ENCODE measurements at regions not wholly inside any gene's neighbourhood (a gene's known extent, or its start where the extent isn't known, plus 50 kb on each side); places are given as distances from the start of the nearest gene placed in this dataset.

- Histone ChIP-seq H3K4me3 (ENCODE audit: low read depth, low read length) (no peak overlapping the region), H3K27ac (ENCODE audit: insufficient read depth, low read length, poor library complexity, severe bottlenecking) (no peak overlapping the region), H3K9me3 (ENCODE audit: control insufficient read depth in 2 of 2, low read length in 2 of 2) (no peaks in the 10 kb centered on the region), H3K36me3 (ENCODE audit: control insufficient read depth, insufficient read depth, low read length) (no peaks in the 10 kb centered on the region), H3K27me3 (ENCODE audit: control insufficient read depth, insufficient read depth, low read length) (no peaks in the 10 kb centered on the region), H3K4me1 (ENCODE audit: control insufficient read depth, insufficient read depth, low read length, poor library complexity, severe bottlenecking) (no peaks in the 10 kb centered on the region)
- H3K27ac Mint-ChIP-seq = no peak overlapping the region
- H3K27me3 Mint-ChIP-seq = no peaks in the 10 kb centered on the region
- DNase-seq (no peak), ATAC-seq (ENCODE audit: low read depth in 2 of 2) (no peak)
- peaks cover 0 to 12% (median 3%) of the 10 kb centered on the region in 7 donors for H3K9me3 Mint-ChIP-seq
- H3K4me1 Mint-ChIP-seq = no peaks in the 10 kb centered on the region
- no peaks in the 10 kb centered on the region for H3K36me3 Mint-ChIP-seq
- H3K4me3 Mint-ChIP-seq = no peak overlapping the region
Observed at GRCh38 chr4:180792541-180792940, 1450.7 kb upstream of the TENM3 start.

GRCh38 chr4:180794333-180794732 is 1448.9 kb upstream of the TENM3 start:
- ATAC-seq (ENCODE audit: low read depth in 2 of 2) (no peak), DNase-seq (no peak)
- Mint-ChIP-seq H3K27me3 (no peaks in the 10 kb centered on the region), H3K27ac (no peak overlapping the region), H3K4me1 (no peaks in the 10 kb centered on the region), H3K36me3 (no peaks in the 10 kb centered on the region), H3K4me3 (no peak overlapping the region), H3K9me3 (peaks cover 0 to 7% (median 2%) of the 10 kb centered on the region in 7 donors)
- no peaks in the 10 kb centered on the region for H3K27me3 ChIP-seq (ENCODE audit: control insufficient read depth, insufficient read depth, low read length)
- H3K36me3 ChIP-seq (ENCODE audit: control insufficient read depth, insufficient read depth, low read length) = no peaks in the 10 kb centered on the region
- no peaks in the 10 kb centered on the region for H3K9me3 ChIP-seq (ENCODE audit: control insufficient read depth in 2 of 2, low read length in 2 of 2)
- H3K4me3 ChIP-seq (ENCODE audit: low read depth, low read length) = no peak overlapping the region
- H3K27ac ChIP-seq (ENCODE audit: insufficient read depth, low read length, poor library complexity, severe bottlenecking) = no peak overlapping the region
- no peaks in the 10 kb centered on the region for H3K4me1 ChIP-seq (ENCODE audit: control insufficient read depth, insufficient read depth, low read length, poor library complexity, severe bottlenecking)

- ATAC-seq (ENCODE audit: low read depth in 2 of 2) (no peak), DNase-seq (no peak)
- Mint-ChIP-seq H3K27ac (no peak overlapping the region), H3K4me1 (no peaks in the 10 kb centered on the region), H3K9me3 (peaks cover 0 to 19% (median 3%) of the 10 kb centered on the region in 7 donors), H3K36me3 (no peaks in the 10 kb centered on the region), H3K27me3 (no peaks in the 10 kb centered on the region), H3K4me3 (no peak overlapping the region)
- Histone ChIP-seq H3K27ac (ENCODE audit: insufficient read depth, low read length, poor library complexity, severe bottlenecking) (no peak overlapping the region), H3K4me3 (ENCODE audit: low read depth, low read length) (no peak overlapping the region), H3K27me3 (ENCODE audit: control insufficient read depth, insufficient read depth, low read length) (no peaks in the 10 kb centered on the region), H3K4me1 (ENCODE audit: control insufficient read depth, insufficient read depth, low read length, poor library complexity, severe bottlenecking) (no peaks in the 10 kb centered on the region), H3K9me3 (ENCODE audit: control insufficient read depth in 2 of 2, low read length in 2 of 2) (no peaks in the 10 kb centered on the region), H3K36me3 (ENCODE audit: control insufficient read depth, insufficient read depth, low read length) (no peaks in the 10 kb centered on the region)
Observed at GRCh38 chr4:180798036-180798577, 1445.1 kb upstream of the TENM3 start.

- DNase-seq = no peak
- H3K4me1 ChIP-seq (ENCODE audit: control insufficient read depth, insufficient read depth, low read length, poor library complexity, severe bottlenecking) = no peaks in the 10 kb centered on the region
- H3K9me3 Mint-ChIP-seq = peaks cover 0 to 19% (median 4%) of the 10 kb centered on the region in 7 donors
- H3K36me3 ChIP-seq (ENCODE audit: control insufficient read depth, insufficient read depth, low read length) = no peaks in the 10 kb centered on the region
- no peak overlapping the region for H3K4me3 ChIP-seq (ENCODE audit: low read depth, low read length)
- H3K27ac ChIP-seq (ENCODE audit: insufficient read depth, low read length, poor library complexity, severe bottlenecking) = no peak overlapping the region
- no peaks in the 10 kb centered on the region for H3K9me3 ChIP-seq (ENCODE audit: control insufficient read depth in 2 of 2, low read length in 2 of 2)
- no peak overlapping the region for H3K4me3 Mint-ChIP-seq
- ATAC-seq (ENCODE audit: low read depth in 2 of 2) = no peak
- no peaks in the 10 kb centered on the region for H3K36me3 Mint-ChIP-seq
- H3K27ac Mint-ChIP-seq = no peak overlapping the region
- H3K27me3 Mint-ChIP-seq = no peaks in the 10 kb centered on the region
- H3K27me3 ChIP-seq (ENCODE audit: control insufficient read depth, insufficient read depth, low read length) = no peaks in the 10 kb centered on the region
- no peaks in the 10 kb centered on the region for H3K4me1 Mint-ChIP-seq
Observed at GRCh38 chr4:180799798-180800197, 1443.4 kb upstream of the TENM3 start.

- ATAC-seq (ENCODE audit: low read depth in 2 of 2) = no peak
- no peak for DNase-seq
- Histone ChIP-seq H3K4me1 (ENCODE audit: control insufficient read depth, insufficient read depth, low read length, poor library complexity, severe bottlenecking) (no peaks in the 10 kb centered on the region), H3K27ac (ENCODE audit: insufficient read depth, low read length, poor library complexity, severe bottlenecking) (no peak overlapping the region), H3K9me3 (ENCODE audit: control insufficient read depth in 2 of 2, low read length in 2 of 2) (no peaks in the 10 kb centered on the region), H3K4me3 (ENCODE audit: low read depth, low read length) (no peak overlapping the region), H3K36me3 (ENCODE audit: control insufficient read depth, insufficient read depth, low read length) (no peaks in the 10 kb centered on the region), H3K27me3 (ENCODE audit: control insufficient read depth, insufficient read depth, low read length) (no peaks in the 10 kb centered on the region)
- H3K27ac Mint-ChIP-seq = no peak overlapping the region
- H3K4me3 Mint-ChIP-seq = no peak overlapping the region
- peaks cover 0 to 14% (median 2%) of the 10 kb centered on the region in 7 donors for H3K9me3 Mint-ChIP-seq
- no peaks in the 10 kb centered on the region for H3K27me3 Mint-ChIP-seq
- no peaks in the 10 kb centered on the region for H3K4me1 Mint-ChIP-seq
- H3K36me3 Mint-ChIP-seq = no peaks in the 10 kb centered on the region
Observed at GRCh38 chr4:180805101-180805500, 1438.1 kb upstream of the TENM3 start.

- H3K27ac ChIP-seq (ENCODE audit: insufficient read depth, low read length, poor library complexity, severe bottlenecking) = no peak overlapping the region
- Mint-ChIP-seq H3K9me3 (peaks cover 0 to 10% (median 3%) of the 10 kb centered on the region in 7 donors), H3K27ac (no peak overlapping the region), H3K27me3 (no peaks in the 10 kb centered on the region), H3K4me1 (no peaks in the 10 kb centered on the region), H3K36me3 (no peaks in the 10 kb centered on the region), H3K4me3 (no peak overlapping the region)
- H3K4me1 ChIP-seq (ENCODE audit: control insufficient read depth, insufficient read depth, low read length, poor library complexity, severe bottlenecking) = no peaks in the 10 kb centered on the region
- no peaks in the 10 kb centered on the region for H3K27me3 ChIP-seq (ENCODE audit: control insufficient read depth, insufficient read depth, low read length)
- ATAC-seq (ENCODE audit: low read depth in 2 of 2) (no peak), DNase-seq (no peak)
- no peak overlapping the region for H3K4me3 ChIP-seq (ENCODE audit: low read depth, low read length)
- no peaks in the 10 kb centered on the region for H3K36me3 ChIP-seq (ENCODE audit: control insufficient read depth, insufficient read depth, low read length)
- no peaks in the 10 kb centered on the region for H3K9me3 ChIP-seq (ENCODE audit: control insufficient read depth in 2 of 2, low read length in 2 of 2)
Observed at GRCh38 chr4:180808862-180809261, 1434.3 kb upstream of the TENM3 start.

GRCh38 chr4:180809439-180809838 is 1433.8 kb upstream of the TENM3 start:
- Histone ChIP-seq H3K4me3 (ENCODE audit: low read depth, low read length) (no peak overlapping the region), H3K4me1 (ENCODE audit: control insufficient read depth, insufficient read depth, low read length, poor library complexity, severe bottlenecking) (no peaks in the 10 kb centered on the region), H3K36me3 (ENCODE audit: control insufficient read depth, insufficient read depth, low read length) (no peaks in the 10 kb centered on the region), H3K27ac (ENCODE audit: insufficient read depth, low read length, poor library complexity, severe bottlenecking) (no peak overlapping the region), H3K9me3 (ENCODE audit: control insufficient read depth in 2 of 2, low read length in 2 of 2) (no peaks in the 10 kb centered on the region), H3K27me3 (ENCODE audit: control insufficient read depth, insufficient read depth, low read length) (no peaks in the 10 kb centered on the region)
- Mint-ChIP-seq H3K27me3 (no peaks in the 10 kb centered on the region), H3K9me3 (peaks cover 0 to 10% (median 3%) of the 10 kb centered on the region in 7 donors), H3K4me3 (no peak overlapping the region), H3K36me3 (no peaks in the 10 kb centered on the region), H3K27ac (no peak overlapping the region), H3K4me1 (no peaks in the 10 kb centered on the region)
- ATAC-seq (ENCODE audit: low read depth in 2 of 2) = no peak
- no peak for DNase-seq

- no peaks in the 10 kb centered on the region for H3K27me3 ChIP-seq (ENCODE audit: control insufficient read depth, insufficient read depth, low read length)
- H3K4me3 ChIP-seq (ENCODE audit: low read depth, low read length) = no peak overlapping the region
- peaks cover 0 to 15% (median 4%) of the 10 kb centered on the region in 7 donors for H3K9me3 Mint-ChIP-seq
- H3K4me1 ChIP-seq (ENCODE audit: control insufficient read depth, insufficient read depth, low read length, poor library complexity, severe bottlenecking) = no peaks in the 10 kb centered on the region
- no peaks in the 10 kb centered on the region for H3K9me3 ChIP-seq (ENCODE audit: control insufficient read depth in 2 of 2, low read length in 2 of 2)
- no peak overlapping the region for H3K27ac ChIP-seq (ENCODE audit: insufficient read depth, low read length, poor library complexity, severe bottlenecking)
- H3K36me3 ChIP-seq (ENCODE audit: control insufficient read depth, insufficient read depth, low read length) = no peaks in the 10 kb centered on the region
- no peak overlapping the region for H3K27ac Mint-ChIP-seq
- H3K4me1 Mint-ChIP-seq = no peaks in the 10 kb centered on the region
- H3K27me3 Mint-ChIP-seq = no peaks in the 10 kb centered on the region
- DNase-seq (no peak), ATAC-seq (ENCODE audit: low read depth in 2 of 2) (no peak)
- H3K4me3 Mint-ChIP-seq = no peak overlapping the region
- no peaks in the 10 kb centered on the region for H3K36me3 Mint-ChIP-seq
Observed at GRCh38 chr4:180810581-180810980, 1432.6 kb upstream of the TENM3 start.
